WI38 (cell line): ENCODE measurements at regions not wholly inside any gene's neighbourhood (a gene's known extent, or its start where the extent isn't known, plus 50 kb on each side); places are given as distances from the start of the nearest gene placed in this dataset.
A peak's percentile ranks its signal among the peaks of the same experiment; 100 is the strongest.

Experiments
- H3K4me3 ChIP-seq: 2 replicates; pipeline ENCODE4 v1.5.1; 2011; ENCODE audit warnings: low read depth, mild to moderate bottlenecking, control low read depth, low read length
- TF ChIP-seq, protein P1 (sequence below): IDR thresholded peaks from 2 replicates; pipeline ENCODE4 v1.5.1; 2012; ENCODE audit warnings: low read depth, mild to moderate bottlenecking, control low read depth, low read length

DNA sequence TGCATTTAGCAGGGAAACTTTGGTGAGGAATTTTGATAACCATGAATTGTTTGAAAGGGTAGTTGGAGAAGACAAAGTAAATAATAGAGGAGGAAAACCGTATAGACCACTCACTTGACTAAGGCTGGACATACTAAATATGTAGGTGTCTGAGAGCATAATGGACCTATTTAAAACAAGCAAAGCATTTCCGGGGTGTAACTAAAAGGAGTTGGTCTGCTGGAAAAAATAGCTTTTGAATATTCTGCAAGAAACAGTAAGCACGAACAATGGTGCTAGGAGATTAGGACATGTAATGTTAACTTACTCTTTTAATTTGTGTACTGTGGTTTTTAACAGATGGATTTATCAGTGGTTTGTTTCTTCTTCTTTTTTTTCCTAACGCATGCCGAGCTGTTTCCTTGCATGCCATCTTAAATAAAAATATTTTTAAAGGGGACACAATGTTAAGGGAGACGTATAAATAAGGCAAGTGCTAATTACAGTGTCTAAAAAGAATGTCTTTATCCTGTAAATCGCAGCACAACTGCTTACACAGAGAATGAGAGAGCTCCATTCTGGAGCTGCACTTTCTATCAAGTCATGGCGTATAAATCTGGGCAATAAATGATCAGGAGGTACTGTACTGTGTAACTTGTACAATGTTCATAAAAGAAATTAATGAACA, 492.1 kb downstream of the LMO4 start:
- TF ChIP-seq, protein P1, sequence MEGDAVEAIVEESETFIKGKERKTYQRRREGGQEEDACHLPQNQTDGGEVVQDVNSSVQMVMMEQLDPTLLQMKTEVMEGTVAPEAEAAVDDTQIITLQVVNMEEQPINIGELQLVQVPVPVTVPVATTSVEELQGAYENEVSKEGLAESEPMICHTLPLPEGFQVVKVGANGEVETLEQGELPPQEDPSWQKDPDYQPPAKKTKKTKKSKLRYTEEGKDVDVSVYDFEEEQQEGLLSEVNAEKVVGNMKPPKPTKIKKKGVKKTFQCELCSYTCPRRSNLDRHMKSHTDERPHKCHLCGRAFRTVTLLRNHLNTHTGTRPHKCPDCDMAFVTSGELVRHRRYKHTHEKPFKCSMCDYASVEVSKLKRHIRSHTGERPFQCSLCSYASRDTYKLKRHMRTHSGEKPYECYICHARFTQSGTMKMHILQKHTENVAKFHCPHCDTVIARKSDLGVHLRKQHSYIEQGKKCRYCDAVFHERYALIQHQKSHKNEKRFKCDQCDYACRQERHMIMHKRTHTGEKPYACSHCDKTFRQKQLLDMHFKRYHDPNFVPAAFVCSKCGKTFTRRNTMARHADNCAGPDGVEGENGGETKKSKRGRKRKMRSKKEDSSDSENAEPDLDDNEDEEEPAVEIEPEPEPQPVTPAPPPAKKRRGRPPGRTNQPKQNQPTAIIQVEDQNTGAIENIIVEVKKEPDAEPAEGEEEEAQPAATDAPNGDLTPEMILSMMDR: no peak
- H3K4me3 ChIP-seq: no peak overlapping the region

DNA sequence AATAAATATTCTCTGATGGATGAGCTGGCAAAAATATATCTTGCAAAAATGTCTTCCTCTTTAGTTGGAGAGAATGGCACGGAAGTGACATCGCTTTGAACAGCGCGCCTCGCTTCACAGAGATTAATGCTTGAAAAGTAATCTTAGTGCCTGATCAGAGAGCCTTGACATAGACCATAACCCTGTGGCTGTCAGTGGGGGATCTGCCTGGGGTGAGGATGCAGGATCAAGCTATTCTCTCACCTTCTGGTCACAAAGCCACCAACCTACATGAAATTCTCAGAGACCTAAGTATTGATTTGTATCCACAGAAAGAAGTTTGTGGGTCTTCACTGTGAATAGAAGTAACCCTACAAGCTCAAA, 492.6 kb downstream of the LMO4 start:
- no peak overlapping the region for H3K4me3 ChIP-seq
- TF ChIP-seq, protein P1: no peak

DNA sequence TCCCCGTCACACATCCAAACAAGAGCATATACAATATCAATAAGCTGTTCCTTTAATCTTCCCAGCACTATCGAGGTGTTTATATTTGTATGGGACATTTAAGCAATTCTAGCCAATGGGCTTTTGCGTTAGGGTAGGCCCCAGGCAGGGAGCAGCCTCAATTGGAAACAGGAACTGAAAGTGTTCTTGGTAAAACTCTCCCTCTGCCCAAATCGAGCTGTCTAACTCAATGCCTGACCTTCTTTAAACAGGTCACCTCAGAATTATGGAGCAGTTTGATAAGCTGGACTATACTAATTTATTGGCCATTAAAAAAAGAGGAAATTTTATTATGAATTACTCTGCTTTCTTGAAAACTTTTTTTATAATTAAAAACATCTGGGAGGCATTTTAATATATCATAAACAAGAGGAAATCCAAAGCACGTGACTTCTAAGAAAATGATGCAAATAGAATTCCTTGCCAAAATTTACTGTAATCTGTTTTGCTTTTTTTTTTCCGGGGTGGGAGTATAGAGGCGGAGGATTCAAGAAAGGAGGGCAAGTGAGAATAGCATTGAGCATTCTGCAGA, 498.1 kb downstream of the LMO4 start:
- TF ChIP-seq, protein P1: no peak
- H3K4me3 ChIP-seq: peak overlapping the region; percentile 28; the same call in 1 of the 2 replicates

DNA sequence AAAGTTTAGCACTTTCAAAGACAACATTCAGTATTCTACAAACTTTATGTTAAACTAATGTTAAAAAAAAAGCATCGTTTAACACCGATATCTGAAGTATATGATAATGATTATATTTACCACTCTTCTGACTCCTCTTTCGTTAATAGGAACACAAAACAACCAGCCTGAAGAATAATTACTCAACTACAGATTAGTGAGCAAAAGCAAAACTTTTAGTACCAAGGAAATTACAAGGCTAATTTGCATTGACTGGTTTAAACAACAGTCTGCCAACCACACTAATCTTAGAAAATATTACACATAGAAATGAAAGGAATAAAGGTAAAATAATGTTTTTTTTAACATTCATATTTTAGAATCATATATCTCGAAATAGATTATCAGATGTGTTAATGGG, 500.7 kb downstream of the LMO4 start:
- no peak overlapping the region for H3K4me3 ChIP-seq
- TF ChIP-seq, protein P1: no peak

DNA sequence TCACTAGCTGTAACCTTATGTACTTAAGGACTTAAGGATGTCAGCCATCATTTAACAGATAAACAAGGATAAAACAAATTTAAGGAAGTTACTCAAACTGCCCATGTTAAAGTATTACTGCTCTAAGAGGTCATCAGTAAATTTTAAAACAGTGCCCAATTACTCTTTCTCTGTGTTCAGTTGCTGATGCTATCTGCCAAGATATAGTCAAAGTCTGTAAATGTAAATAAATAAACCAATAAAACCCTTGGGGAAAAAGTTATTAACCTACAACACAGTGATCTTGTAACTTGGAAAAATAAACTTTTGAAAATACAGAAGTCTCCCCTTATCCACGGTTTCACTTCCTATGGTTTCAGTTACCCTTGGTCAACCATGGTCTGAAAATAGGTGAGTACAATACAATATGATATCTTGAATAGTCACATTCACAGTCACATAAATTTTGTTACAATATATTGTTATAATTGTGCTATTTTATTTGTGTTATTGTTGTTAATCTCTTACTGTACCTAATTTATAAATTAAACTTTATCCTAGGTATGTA, 501.8 kb downstream of the LMO4 start:
- no peak overlapping the region for H3K4me3 ChIP-seq
- TF ChIP-seq, protein P1: no peak

DNA sequence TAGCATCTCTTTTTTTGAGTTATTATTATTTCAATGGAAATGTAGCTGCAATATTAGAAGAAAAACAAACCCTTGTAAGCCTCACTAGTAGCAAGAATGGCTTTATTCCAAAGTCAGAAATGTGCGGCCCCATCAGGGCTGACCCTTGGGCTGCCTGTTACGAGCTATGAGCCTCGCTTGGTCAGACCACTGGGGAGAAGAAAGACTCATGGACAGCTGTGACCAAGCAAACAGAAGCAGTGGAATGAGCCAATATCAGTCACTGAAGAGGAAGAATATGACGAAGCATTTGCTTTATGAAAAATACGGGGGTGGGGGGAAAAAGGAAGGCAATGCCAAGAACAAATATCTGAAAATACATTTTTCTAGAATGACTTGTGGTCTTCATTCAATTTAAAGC, 504.5 kb downstream of the LMO4 start:
- no peak overlapping the region for H3K4me3 ChIP-seq
- TF ChIP-seq, protein P1: no peak

DNA sequence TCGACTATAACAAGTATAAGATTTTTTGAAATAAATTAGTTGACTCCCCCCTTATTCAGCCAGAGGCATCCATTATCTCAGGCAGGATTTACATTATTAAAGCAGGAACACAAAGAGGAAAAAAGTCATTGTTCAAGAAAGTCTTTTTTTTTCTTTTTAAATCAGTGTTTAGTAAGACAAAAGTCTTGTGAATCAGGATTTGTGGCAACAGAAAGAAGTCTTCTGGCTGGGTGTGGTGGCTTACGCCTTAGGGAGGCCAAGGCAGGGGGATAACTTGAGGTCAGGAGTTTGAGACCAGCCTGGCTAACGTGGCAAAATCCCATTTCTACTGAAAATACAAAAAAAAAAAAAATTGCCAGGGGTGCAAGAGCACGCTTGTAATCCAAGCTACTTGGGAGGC, 505.5 kb downstream of the LMO4 start:
- TF ChIP-seq, protein P1: no peak
- no peak overlapping the region for H3K4me3 ChIP-seq
